ENCODE measurements at regions not wholly inside any gene's neighbourhood (a gene's known extent, or its start where the extent isn't known, plus 50 kb on each side); places are given as distances from the start of the nearest gene placed in this dataset.

DNA sequence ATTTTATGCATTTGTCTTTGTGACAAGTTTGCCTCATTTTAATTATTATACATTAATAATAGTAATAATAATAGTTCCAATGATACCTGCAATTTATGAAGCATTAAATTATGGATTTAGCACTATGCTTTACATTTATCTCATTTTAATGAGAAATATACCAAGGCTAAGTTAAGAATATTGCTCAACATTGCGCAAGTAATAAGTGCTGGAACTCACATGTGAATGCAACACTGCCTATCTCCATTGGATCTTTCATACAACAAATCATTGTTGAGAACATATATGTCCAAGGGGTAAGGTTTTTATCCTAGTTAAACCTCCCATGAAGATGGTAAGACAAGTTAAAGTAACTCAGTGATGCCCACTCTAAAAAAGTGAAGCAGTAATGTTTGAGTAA is 703.7 kb upstream of the SOX9 start:
- TF ChIP-seq JUN (IDR thresholded peaks at IDR 0.05; ENCODE audit: borderline replicate concordance, insufficient read depth, insufficient read length, low read depth) (no peak), CTCF (IDR thresholded peaks at IDR 0.05; ENCODE audit: extremely low read depth in 1 of 2, insufficient read depth in 1 of 2, low read depth in 1 of 2, low read length in 2 of 2) (no peak), POLR2A (IDR thresholded peaks at IDR 0.05; ENCODE audit: low read depth, low read length) (no peak), POLR2AphosphoS5 (IDR thresholded peaks at IDR 0.05; ENCODE audit: insufficient read depth, low read depth, low read length) (no peak), EZH2 (IDR thresholded peaks at IDR 0.05; ENCODE audit: borderline replicate concordance, low read depth, low read length, severe bottlenecking) (no peak), MYC (IDR thresholded peaks at IDR 0.05; ENCODE audit: low read depth, low read length) (no peak), FOS (IDR thresholded peaks at IDR 0.05; ENCODE audit: borderline replicate concordance, insufficient read depth, low read length) (no peak)

All from endothelial cell of umbilical vein (primary cell).